Small intestine (tissue), 7 donors: ENCODE measurements at regions not wholly inside any gene's neighbourhood (a gene's known extent, or its start where the extent isn't known, plus 50 kb on each side); places are given as distances from the start of the nearest gene placed in this dataset.

ENCODE experiments used
- DNase-seq, 2 donors: peaks; one replicate each; pipeline versions ENCODE4 v3.0.0 to v3.0.0-alpha.2; 2013
- FAIRE-seq: peaks from 2 replicates; lab custom pipeline; 2012; peaks lifted over from hg19 to GRCh38; lab: Jason Lieb, UNC
- H3K27ac ChIP-seq, 3 donors: one replicate each; pipeline ENCODE4 v1.5.1; 2013; ENCODE audit warnings: low read length in 2 of 3, mild to moderate bottlenecking in 2 of 3, control low read depth in 1 of 3, inconsistent platforms in 1 of 3, low read depth in 1 of 3, moderate library complexity in 1 of 3
- H3K27me3 ChIP-seq, 3 donors: one replicate each; pipeline ENCODE4 v1.6.1; 2013; ENCODE audit warnings: low read length in 3 of 3, inconsistent platforms in 1 of 3; ENCODE audit not compliant: control insufficient read depth in 3 of 3, insufficient read depth in 3 of 3
- H3K36me3 ChIP-seq, 3 donors: one replicate each; pipeline ENCODE4 v1.6.1; 2013; ENCODE audit warnings: low read length in 3 of 3, inconsistent platforms in 1 of 3, low read depth in 1 of 3, mild to moderate bottlenecking in 1 of 3, moderate library complexity in 1 of 3; ENCODE audit not compliant: control insufficient read depth in 3 of 3, insufficient read depth in 2 of 3
- H3K4me1 ChIP-seq, 3 donors: one replicate each; pipeline ENCODE4 v1.6.1; 2013; ENCODE audit warnings: low read length in 2 of 3, inconsistent platforms in 1 of 3, low read depth in 1 of 3, mild to moderate bottlenecking in 1 of 3, moderate library complexity in 1 of 3; ENCODE audit not compliant: control insufficient read depth in 3 of 3, insufficient read depth in 2 of 3
- H3K4me3 ChIP-seq, 3 donors: one replicate each; pipeline ENCODE4 v1.5.1; 2013; ENCODE audit warnings: low read length in 3 of 3, control low read depth in 1 of 3, inconsistent platforms in 1 of 3, low read depth in 1 of 3, mild to moderate bottlenecking in 1 of 3, moderate library complexity in 1 of 3
- H3K9me3 ChIP-seq, 2 donors: one replicate each; pipeline ENCODE4 v1.6.1; 2013; ENCODE audit warnings: low read depth in 1 of 2, low read length in 1 of 2; ENCODE audit not compliant: control insufficient read depth in 2 of 2, insufficient read depth in 1 of 2
- WGBS, 3 donors: extraction: QIAGEN DNeasy Blood & Tissue Kit; methylation state at CpG; one replicate each; pipeline ENCODE4 v1.1.7; 2013; 5-methylcytosine and 5-hydroxymethylcytosine counted together
- donor health status: healthy with polysubstance abuse.
- donor health status: control.
- donor health status: control.
- donor health status: Bipolar disorder and iron deficiency.
- donor health status: healthy.

- 71 to 87% (median 84%) methylated on average over 4 of the region's 4 CpGs for WGBS, 3 donors
- H3K27ac ChIP-seq, result no peak overlapping the region
- no peaks in the 10 kb centered on the region for H3K9me3 ChIP-seq
- no peak for FAIRE-seq
- no peak for DNase-seq
- no peaks in the 10 kb centered on the region for H3K27me3 ChIP-seq
- H3K4me3 ChIP-seq, result no peak overlapping the region
- no peaks in the 10 kb centered on the region for H3K36me3 ChIP-seq
- no peaks in the 10 kb centered on the region for H3K4me1 ChIP-seq
Measured at GRCh38 chr6:119544325-119545175, 195.0 kb upstream of the MAN1A1 start.

DNA sequence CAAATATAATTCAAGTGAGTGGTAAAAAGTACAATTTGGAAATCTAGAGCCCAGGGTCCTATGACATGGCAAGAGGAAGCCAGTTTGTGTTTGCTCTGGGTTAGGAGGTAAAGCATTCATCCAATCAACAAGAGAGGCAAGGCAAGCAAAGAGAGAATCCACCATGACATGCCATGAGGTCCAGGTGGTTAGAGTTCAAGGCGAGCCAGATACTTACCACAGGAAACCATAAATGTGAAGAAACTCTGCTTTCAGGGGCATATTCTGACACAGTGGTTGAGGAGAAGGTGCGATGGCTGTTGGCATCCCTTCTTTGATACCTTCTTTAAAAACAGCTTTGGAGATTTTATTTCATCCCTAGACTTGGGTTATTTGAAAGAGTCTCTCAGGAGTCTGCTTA lies 193.8 kb upstream of the MAN1A1 start:
- peaks cover 0 to 2% (median 0%) of the 10 kb centered on the region in 3 donors for H3K27me3 ChIP-seq
- WGBS, 3 donors, result 78 to 87% (median 83%) methylated on average over 2 of the region's 2 CpGs
- H3K9me3 ChIP-seq, result no peaks in the 10 kb centered on the region
- no peak overlapping the region for H3K27ac ChIP-seq
- no peak overlapping the region for H3K4me3 ChIP-seq
- H3K36me3 ChIP-seq, result no peaks in the 10 kb centered on the region
- H3K4me1 ChIP-seq, result no peaks in the 10 kb centered on the region
- no peak for FAIRE-seq
- DNase-seq, result no peak

DNA sequence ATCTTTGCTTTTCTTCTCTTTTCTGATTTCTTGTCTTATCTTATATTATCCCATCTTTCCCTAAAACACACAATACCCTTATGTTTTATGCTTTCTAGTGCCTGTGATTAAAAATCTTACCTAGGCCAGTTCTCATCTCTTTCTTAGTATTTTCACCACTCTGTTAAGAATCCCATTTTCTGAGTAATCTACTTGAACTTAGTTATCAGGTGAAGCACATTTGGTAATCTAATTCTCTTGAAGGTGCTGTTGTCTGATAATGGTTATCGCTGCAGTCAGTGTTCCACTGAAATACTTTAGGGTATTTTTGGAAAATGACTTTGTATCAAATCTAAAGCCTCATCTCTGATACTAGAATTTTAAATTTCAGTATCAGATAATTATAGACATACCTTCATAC lies 192.5 kb upstream of the MAN1A1 start:
- 89 to 97% (median 95%) methylated on average over 1 of the region's 1 CpG for WGBS, 3 donors
- no peak overlapping the region for H3K4me3 ChIP-seq
- no peaks in the 10 kb centered on the region for H3K9me3 ChIP-seq
- no peaks in the 10 kb centered on the region for H3K4me1 ChIP-seq
- no peak overlapping the region for H3K27ac ChIP-seq
- H3K27me3 ChIP-seq, result peaks cover 0 to 2% (median 0%) of the 10 kb centered on the region in 3 donors
- DNase-seq, result no peak
- FAIRE-seq, result no peak
- no peaks in the 10 kb centered on the region for H3K36me3 ChIP-seq

DNA sequence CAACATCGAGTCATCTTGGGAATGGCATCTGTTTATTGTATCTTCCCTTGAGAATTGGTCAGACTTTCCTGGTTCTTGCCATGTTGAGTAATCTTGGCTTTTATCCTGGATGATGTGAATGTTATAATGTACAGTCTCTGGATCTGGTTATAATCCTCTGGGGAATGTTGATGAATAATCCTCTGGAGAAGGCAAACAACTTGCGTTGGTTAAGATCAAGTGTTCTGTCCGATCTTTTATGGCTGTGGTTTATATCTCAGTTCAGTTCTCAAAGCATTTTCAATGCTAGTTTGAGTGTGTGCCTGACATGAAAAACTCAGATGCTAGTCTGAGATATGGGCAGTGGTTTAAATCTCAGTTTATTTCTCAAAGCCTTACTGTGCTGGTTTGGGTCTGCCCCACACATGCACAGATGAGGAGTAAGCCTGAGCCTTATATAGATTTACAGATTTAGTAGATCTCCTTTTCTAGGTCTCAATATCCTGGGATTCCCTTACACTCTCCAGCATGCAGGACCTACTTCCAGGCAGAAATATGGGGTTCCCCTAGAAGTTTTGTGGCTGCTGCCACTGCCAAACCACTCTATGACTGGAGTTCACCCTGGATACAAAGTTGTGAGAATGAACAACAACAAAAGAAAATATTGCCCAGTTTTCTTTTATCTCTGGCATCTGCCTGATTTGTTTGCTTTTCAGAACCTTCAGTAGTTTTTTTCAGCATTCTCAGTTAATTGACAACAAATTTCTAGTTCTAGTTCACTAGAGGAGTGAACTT lies 191.8 kb upstream of the MAN1A1 start:
- peaks cover 0 to 2% (median 0%) of the 10 kb centered on the region in 3 donors for H3K27me3 ChIP-seq
- FAIRE-seq (no peak), DNase-seq (peak; percentile 5 to 7)
- 25 to 43% (median 36%) methylated on average over 3 of the region's 3 CpGs for WGBS, 3 donors
- no peak overlapping the region for H3K27ac ChIP-seq
- H3K4me3 ChIP-seq, result no peak overlapping the region
- H3K36me3 ChIP-seq, result no peaks in the 10 kb centered on the region
- no peaks in the 10 kb centered on the region for H3K4me1 ChIP-seq
- no peaks in the 10 kb centered on the region for H3K9me3 ChIP-seq

GRCh38 chr6:119540417-119540816 lies 190.9 kb upstream of the MAN1A1 start:
- H3K4me3 ChIP-seq, result no peak overlapping the region
- peaks cover 0 to 2% (median 0%) of the 10 kb centered on the region in 3 donors for H3K27me3 ChIP-seq
- no peak overlapping the region for H3K27ac ChIP-seq
- no peaks in the 10 kb centered on the region for H3K9me3 ChIP-seq
- FAIRE-seq (no peak), DNase-seq (no peak)
- 90 to 97% (median 94%) methylated on average over 6 of the region's 6 CpGs for WGBS, 3 donors
- no peaks in the 10 kb centered on the region for H3K36me3 ChIP-seq
- no peaks in the 10 kb centered on the region for H3K4me1 ChIP-seq

- DNase-seq, result no peak
- no peak for FAIRE-seq
- WGBS, 3 donors, result 74 to 89% (median 75%) methylated on average over 3 of the region's 3 CpGs
Measured at GRCh38 chr6:119539066-119539746, 189.6 kb upstream of the MAN1A1 start.

GRCh38 chr6:119536666-119537065 lies 187.1 kb upstream of the MAN1A1 start:
- H3K4me1 ChIP-seq, result no peaks in the 10 kb centered on the region
- FAIRE-seq, result no peak

More at GRCh38 chr6:119539066-119539746, 189.6 kb upstream of the MAN1A1 start:
- peaks cover 0 to 2% (median 0%) of the 10 kb centered on the region in 3 donors for H3K27me3 ChIP-seq
- H3K4me3 ChIP-seq, result no peak overlapping the region
- H3K4me1 ChIP-seq, result no peaks in the 10 kb centered on the region
- H3K27ac ChIP-seq, result no peak overlapping the region
- no peaks in the 10 kb centered on the region for H3K36me3 ChIP-seq
- no peaks in the 10 kb centered on the region for H3K9me3 ChIP-seq

GRCh38 chr6:119535332-119535731 lies 185.8 kb upstream of the MAN1A1 start:
- no peak for DNase-seq
- Histone ChIP-seq H3K27ac (no peak overlapping the region), H3K36me3 (no peaks in the 10 kb centered on the region), H3K4me1 (no peaks in the 10 kb centered on the region), H3K27me3 (peaks cover 0 to 2% (median 0%) of the 10 kb centered on the region in 3 donors), H3K4me3 (no peak overlapping the region), H3K9me3 (no peaks in the 10 kb centered on the region)
- WGBS, 3 donors, result 58 to 94% (median 94%) methylated on average over 1 of the region's 1 CpG
- no peak for FAIRE-seq

More at GRCh38 chr6:119536666-119537065, 187.1 kb upstream of the MAN1A1 start:
- H3K27ac ChIP-seq, result no peak overlapping the region
- H3K4me3 ChIP-seq, result no peak overlapping the region
- no peaks in the 10 kb centered on the region for H3K9me3 ChIP-seq
- 81 to 93% (median 92%) methylated on average over 5 of the region's 5 CpGs for WGBS, 3 donors
- H3K27me3 ChIP-seq, result peaks cover 0 to 2% (median 0%) of the 10 kb centered on the region in 3 donors
- no peaks in the 10 kb centered on the region for H3K36me3 ChIP-seq
- DNase-seq, result no peak
